ENCODE measurements at regions not wholly inside any gene's neighbourhood (a gene's known extent, or its start where the extent isn't known, plus 50 kb on each side); places are given as distances from the start of the nearest gene placed in this dataset.

GRCh38 chr13:91286317-91286716 is 61.2 kb upstream of the MIR17HG start:
- Histone ChIP-seq H3K9me3 (ENCODE audit: insufficient read depth, low read length) (no peaks in the 10 kb centered on the region), H3F3A (ENCODE audit: insufficient read depth) (no peaks in the 10 kb centered on the region), H3K36me3 (ENCODE audit: low read length) (no peaks in the 10 kb centered on the region), H3K4me3 (ENCODE audit: insufficient read depth, low read length, poor library complexity, severe bottlenecking) (no peak overlapping the region), H4K20me1 (ENCODE audit: low read depth, low read length) (no peaks in the 10 kb centered on the region), H2AFZ (ENCODE audit: low read depth, low read length, severe bottlenecking) (no peak overlapping the region), H3K27ac (ENCODE audit: low read depth, low read length) (no peak overlapping the region), H3K79me2 (ENCODE audit: insufficient read depth, low read length) (no peaks in the 10 kb centered on the region), H3K9ac (ENCODE audit: low read length) (no peak overlapping the region), H3K9me2 (replicated peaks; ENCODE audit: insufficient read depth, low read length) (no peaks in the 10 kb centered on the region; the same call in 1 of the 2 replicates), H3K27me3 (ENCODE audit: low read length) (no peaks in the 10 kb centered on the region), H3K4me2 (ENCODE audit: low read depth, low read length, poor library complexity, severe bottlenecking) (no peak overlapping the region)
- TF ChIP-seq CTCF (IDR thresholded peaks at IDR 0.05; ENCODE audit: insufficient read depth, low read length, poor library complexity, severe bottlenecking) (no peak), EZH2phosphoT487 (conservative IDR thresholded peaks at IDR 0.05; ENCODE audit: low read length) (no peak)

- Histone ChIP-seq H2AFZ (ENCODE audit: low read depth, low read length, severe bottlenecking) (no peak overlapping the region), H3K9ac (ENCODE audit: low read length) (no peak overlapping the region), H3K9me3 (ENCODE audit: insufficient read depth, low read length) (no peaks in the 10 kb centered on the region), H4K20me1 (ENCODE audit: low read depth, low read length) (no peaks in the 10 kb centered on the region), H3K4me3 (ENCODE audit: insufficient read depth, low read length, poor library complexity, severe bottlenecking) (no peak overlapping the region), H3K4me2 (ENCODE audit: low read depth, low read length, poor library complexity, severe bottlenecking) (no peak overlapping the region), H3F3A (ENCODE audit: insufficient read depth) (no peaks in the 10 kb centered on the region), H3K27ac (ENCODE audit: low read depth, low read length) (no peak overlapping the region), H3K9me2 (replicated peaks; ENCODE audit: insufficient read depth, low read length) (no peaks in the 10 kb centered on the region; the same call in 1 of the 2 replicates), H3K36me3 (ENCODE audit: low read length) (no peaks in the 10 kb centered on the region), H3K79me2 (ENCODE audit: insufficient read depth, low read length) (no peaks in the 10 kb centered on the region), H3K27me3 (ENCODE audit: low read length) (no peaks in the 10 kb centered on the region)
- TF ChIP-seq CTCF (IDR thresholded peaks at IDR 0.05; ENCODE audit: insufficient read depth, low read length, poor library complexity, severe bottlenecking) = no peak
- TF ChIP-seq EZH2phosphoT487 (conservative IDR thresholded peaks at IDR 0.05; ENCODE audit: low read length) = no peak
Observed at GRCh38 chr13:91291078-91291477, 56.4 kb upstream of the MIR17HG start.

GRCh38 chr13:91292630-91293221 is 54.8 kb upstream of the MIR17HG start:
- Histone ChIP-seq H2AFZ (ENCODE audit: low read depth, low read length, severe bottlenecking) (no peak overlapping the region), H3K27me3 (ENCODE audit: low read length) (no peaks in the 10 kb centered on the region), H3K4me3 (ENCODE audit: insufficient read depth, low read length, poor library complexity, severe bottlenecking) (no peak overlapping the region), H3K4me2 (ENCODE audit: low read depth, low read length, poor library complexity, severe bottlenecking) (no peak overlapping the region), H3K36me3 (ENCODE audit: low read length) (no peaks in the 10 kb centered on the region), H3K27ac (ENCODE audit: low read depth, low read length) (no peak overlapping the region), H3F3A (ENCODE audit: insufficient read depth) (no peaks in the 10 kb centered on the region), H3K9me2 (replicated peaks; ENCODE audit: insufficient read depth, low read length) (no peaks in the 10 kb centered on the region), H3K9me3 (ENCODE audit: insufficient read depth, low read length) (no peaks in the 10 kb centered on the region), H3K9ac (ENCODE audit: low read length) (no peak overlapping the region), H4K20me1 (ENCODE audit: low read depth, low read length) (no peaks in the 10 kb centered on the region), H3K79me2 (ENCODE audit: insufficient read depth, low read length) (no peaks in the 10 kb centered on the region)
- TF ChIP-seq EZH2phosphoT487 (conservative IDR thresholded peaks at IDR 0.05; ENCODE audit: low read length) (no peak), CTCF (IDR thresholded peaks at IDR 0.05; ENCODE audit: insufficient read depth, low read length, poor library complexity, severe bottlenecking) (no peak)
